Ovary (tissue), 7 donors: ENCODE measurements at regions not wholly inside any gene's neighbourhood (a gene's known extent, or its start where the extent isn't known, plus 50 kb on each side); places are given as distances from the start of the nearest gene placed in this dataset.

Experiments used
- DNase-seq, 5 donors: peaks; one replicate each; pipeline ENCODE4 v3.0.0-alpha.2; 2019 to 2020
- H3K27ac ChIP-seq, 2 donors: fragments of 200-600 bp; one replicate each; pipeline versions ENCODE4 v1.5.1 to v1.8.0; 2019 to 2022
- H3K27me3 ChIP-seq: fragments of 200-600 bp; one replicate; pipeline ENCODE4 v1.8.0; 2022
- H3K36me3 ChIP-seq: fragments of 200-600 bp; sonication (generic); one replicate; pipeline ENCODE4 v1.5.1; 2019
- H3K4me1 ChIP-seq: one replicate; pipeline ENCODE4 v1.8.1; 2013; ENCODE audit warnings: mild to moderate bottlenecking, moderate library complexity; ENCODE audit not compliant: insufficient read depth
- H3K4me3 ChIP-seq: fragments of 200-600 bp; sonication (generic); one replicate; pipeline ENCODE4 v1.5.1; 2017
- H3K9me3 ChIP-seq, 2 donors: fragments of 200-600 bp in 1 of 2; sonication (generic) in 1 of 2; one replicate each; pipeline versions ENCODE4 v1.5.1 to v1.8.1; 2013 to 2019; ENCODE audit warnings: mild to moderate bottlenecking in 1 of 2, moderate library complexity in 1 of 2
- CTCF ChIP-seq, 3 donors: fragments of 450-650 bp in 2 of 3; fragments of 200-600 bp in 1 of 3; IDR thresholded peaks; one replicate each; pipeline versions ENCODE4 v1.5.1 to v1.8.0; 2016 to 2022; ENCODE audit warnings: antibody characterized with exemption in 3 of 3, mild to moderate bottlenecking in 1 of 3
- EP300 ChIP-seq: sonication (generic); formaldehyde crosslinking; IDR thresholded peaks from one replicate; pipeline ENCODE4 v1.6.1; 2017; ENCODE audit warnings: antibody characterized with exemption
- POLR2A ChIP-seq: fragments of 450-650 bp; IDR thresholded peaks from one replicate; pipeline ENCODE4 v1.6.1; 2017; ENCODE audit warnings: antibody characterized with exemption, mild to moderate bottlenecking, moderate library complexity
- WGBS, 3 donors: extraction: QIAGEN DNeasy Blood & Tissue Kit in 1 of 3; methylation state at CpG; one replicate each; pipeline versions ENCODE4 v1.1.5 to v1.1.7; 2013 to 2017; 5-methylcytosine and 5-hydroxymethylcytosine counted together
- intact Hi-C, 4 donors: fragments of 100-400 bp; cut with DNase I; formaldehyde crosslinking; loops; one replicate each; pipeline versions ENCODE4 v1.11.0 to v1.15.1; 2022 to 2023
- donor health status: DM: no; HTN: no; CAD: no; lungs with moderate emphysema.
- donor health status: DM: no; HTN: no; CAD: no.
- donor health status: Bipolar disorder and iron deficiency.
- donor health status: DM: no; HTN: no; CAD: no.
- donor health status: DM: yes; HTN: yes; CAD: no.

- DNase-seq, result no peak
- intact Hi-C loops, result no loop called here
- TF ChIP-seq CTCF (IDR thresholded peaks at IDR 0.05), result no peak
- TF ChIP-seq EP300, result no peak
- no peak for TF ChIP-seq POLR2A
- Histone ChIP-seq H3K4me1 (no peaks in the 10 kb centered on the region), H3K4me3 (no peak overlapping the region), H3K27ac (no peak overlapping the region), H3K27me3 (no peaks in the 10 kb centered on the region), H3K36me3 (no peaks in the 10 kb centered on the region), H3K9me3 (no peaks in the 10 kb centered on the region)
- 90 to 93% (median 90%) methylated on average over 14 of the region's 14 CpGs for WGBS, 3 donors
Measured at GRCh38 chr17:73878923-73879322, 234.7 kb upstream of the SDK2 start.

GRCh38 chr17:73879987-73880386, 235.7 kb upstream of the SDK2 start:
- WGBS, 3 donors, result 56 to 67% (median 60%) methylated on average over 3 to 5 of the region's 5 CpGs
- intact Hi-C loops, result loop anchor here in 1 of 4 donors (10.0 kb wide), 1 partner anchor 55 kb away; no protein-coding TSS in a partner anchor
- Histone ChIP-seq H3K4me1 (no peaks in the 10 kb centered on the region), H3K4me3 (no peak overlapping the region), H3K27me3 (no peaks in the 10 kb centered on the region), H3K27ac (no peak overlapping the region), H3K36me3 (no peaks in the 10 kb centered on the region), H3K9me3 (no peaks in the 10 kb centered on the region)
- no peak for DNase-seq
- TF ChIP-seq POLR2A (no peak), CTCF (IDR thresholded peaks at IDR 0.05) (no peak)

GRCh38 chr17:73882590-73882989, 238.3 kb upstream of the SDK2 start:
- Histone ChIP-seq H3K9me3 (no peaks in the 10 kb centered on the region), H3K27ac (no peak overlapping the region), H3K27me3 (no peaks in the 10 kb centered on the region), H3K4me1 (no peaks in the 10 kb centered on the region), H3K36me3 (no peaks in the 10 kb centered on the region), H3K4me3 (no peak overlapping the region)
- TF ChIP-seq POLR2A (no peak), CTCF (IDR thresholded peaks at IDR 0.05) (no peak), EP300 (no peak)
- DNase-seq, result no peak
- 22 to 36% (median 27%) methylated on average over 5 of the region's 5 CpGs for WGBS, 3 donors
- intact Hi-C loops, result loop anchor here in 1 of 4 donors (10.0 kb wide), 1 partner anchor 58 kb away; no protein-coding TSS in a partner anchor

GRCh38 chr17:73883175-73883574, 238.9 kb upstream of the SDK2 start:
- Histone ChIP-seq H3K27me3 (no peaks in the 10 kb centered on the region), H3K4me1 (no peaks in the 10 kb centered on the region), H3K4me3 (no peak overlapping the region), H3K36me3 (no peaks in the 10 kb centered on the region), H3K9me3 (no peaks in the 10 kb centered on the region), H3K27ac (no peak overlapping the region)
- 67 to 84% (median 76%) methylated on average over 10 of the region's 10 CpGs for WGBS, 3 donors
- TF ChIP-seq CTCF (IDR thresholded peaks at IDR 0.05), result no peak
- TF ChIP-seq EP300, result no peak
- TF ChIP-seq POLR2A, result no peak
- intact Hi-C loops, result loop anchor here in 1 of 4 donors (10.0 kb wide), 1 partner anchor 58 kb away; no protein-coding TSS in a partner anchor
- DNase-seq, result no peak
